ENCODE measurements at regions not wholly inside any gene's neighbourhood (a gene's known extent, or its start where the extent isn't known, plus 50 kb on each side); places are given as distances from the start of the nearest gene placed in this dataset.

- TF ChIP-seq ZNF692 (tag by site-specific recombination; IDR thresholded peaks at IDR 0.05) (no peak), ZBTB17 (tag by site-specific recombination; IDR thresholded peaks at IDR 0.05) (0 out of 2 replicates have a peak, but pooled peaks have one; percentile 3), ZNF488 (tag by site-specific recombination; IDR thresholded peaks at IDR 0.05) (no peak), ZBTB21 (tag by site-specific recombination; IDR thresholded peaks at IDR 0.05) (peak; percentile 96), KLF8 (tag by site-specific recombination; IDR thresholded peaks at IDR 0.05) (no peak), PRDM10 (tag by site-specific recombination; IDR thresholded peaks at IDR 0.05) (no peak), ZBTB6 (tag by site-specific recombination; IDR thresholded peaks at IDR 0.05) (no peak), ZNF169 (tag by site-specific recombination; IDR thresholded peaks at IDR 0.05) (no peak), ZNF544 (tag by site-specific recombination; IDR thresholded peaks at IDR 0.05) (no peak), ZNF223 (tag by site-specific recombination; IDR thresholded peaks at IDR 0.05) (no peak), ZNF292 (tag by site-specific recombination; IDR thresholded peaks at IDR 0.05; ENCODE audit: borderline replicate concordance, low read depth) (no peak), YY1 (tag by site-specific recombination; IDR thresholded peaks at IDR 0.05) (no peak), HOXA7 (CRISPR knock-in tag; IDR thresholded peaks at IDR 0.05; ENCODE audit: borderline replicate concordance) (no peak)
These were observed 98.7 kb upstream of the RGS1 start (continued) for GRCh38 chr1:192476802-192477298.

- no peak overlapping the region for H3K4me3 ChIP-seq (ENCODE audit: low read depth, low read length)
- ChIA-PET POLR2A (no interaction called here), CTCF (interaction anchor here (0.6 to 2.4 kb wide), 19 partner anchors 14 to 547 kb away, joined by 3 to 18 read pairs (median 4); partner anchors contain the start of gene RGS2)
- no peaks in the 10 kb centered on the region for H3K36me3 ChIP-seq (ENCODE audit: control insufficient read depth in 2 of 2, insufficient read depth in 1 of 2, low read length in 2 of 2)
- no peak overlapping the region for H3K27ac ChIP-seq (ENCODE audit: extremely low read depth, low read depth, low read length)
- no peaks in the 10 kb centered on the region for H3K4me1 ChIP-seq (ENCODE audit: control insufficient read depth, insufficient read depth, low read length)
- H3K9me3 ChIP-seq (ENCODE audit: control insufficient read depth, insufficient read depth, low read depth, low read length): no peaks in the 10 kb centered on the region
- TF ChIP-seq ZNF654 (tag by site-specific recombination; IDR thresholded peaks at IDR 0.05; ENCODE audit: low read depth) (peak; percentile 72), ZBTB17 (tag by site-specific recombination; IDR thresholded peaks at IDR 0.05) (0 out of 2 replicates have a peak, but pooled peaks have one; percentile 3), ZNF639 (tag by site-specific recombination; IDR thresholded peaks at IDR 0.05) (no peak)
These were observed 97.9 kb upstream of the RGS1 start for GRCh38 chr1:192477630-192478029.
